T-cell (primary cell): ENCODE measurements at regions not wholly inside any gene's neighbourhood (a gene's known extent, or its start where the extent isn't known, plus 50 kb on each side); places are given as distances from the start of the nearest gene placed in this dataset.

Experiments used
- ATAC-seq, 4 experiments: fragments of 200-7000 bp in 3 of 4; fragments of 150-1000 bp in 1 of 4; cut with Tn5 transposase; replicated peaks in 1 of 4; 1 replicate in 3 of 4; 2 replicates in 1 of 4; pipeline ENCODE4 v1.10.0; 2021; ENCODE audit warnings: moderate library complexity in 3 of 4, mild to moderate bottlenecking in 2 of 4, moderate number of reproducible peaks in 1 of 4
- CTCF ChIA-PET, 2 donors: fragments of 300-600 bp; sonication (Branson Sonifier 250); formaldehyde crosslinking; loops; one replicate each; lab custom pipeline; 2022; ENCODE audit warnings: antibody characterized with exemption in 2 of 2; lab: Charles Lee
- POLR2A ChIA-PET, 2 donors: fragments of 300-600 bp; sonication (Branson Sonifier 250); formaldehyde crosslinking; loops; one replicate each; lab custom pipeline; 2022; ENCODE audit warnings: antibody characterized with exemption in 2 of 2; lab: Charles Lee
- DNase-seq, 35 experiments: peaks; one replicate each; pipeline versions ENCODE4 v3.0.0 to v3.0.0-alpha.2; 2013 to 2023
- H3K27ac ChIP-seq: one replicate; pipeline ENCODE4 v1.5.1; 2013; ENCODE audit warnings: low read length
- H3K27me3 ChIP-seq, 2 experiments: replicated peaks in 1 of 2; 1 replicate in 1 of 2; 2 replicates in 1 of 2; pipeline versions ENCODE4 v1.6.1 to v1.7.0; 2013; ENCODE audit warnings: low read length in 1 of 2, mixed read lengths in 1 of 2; ENCODE audit not compliant: control insufficient read depth in 2 of 2, insufficient read depth in 2 of 2; ENCODE audit errors: extremely low read depth in 1 of 2
- H3K36me3 ChIP-seq, 2 donors: 1 replicate in 1 of 2; 2 replicates in 1 of 2; pipeline versions ENCODE4 v1.6.1 to v1.7.0; 2013; ENCODE audit warnings: low read length in 1 of 2; ENCODE audit not compliant: control insufficient read depth in 2 of 2, insufficient read depth in 1 of 2; ENCODE audit errors: extremely low read depth in 1 of 2
- H3K4me1 ChIP-seq, 2 experiments: 1 replicate in 1 of 2; 2 replicates in 1 of 2; pipeline versions ENCODE4 v1.6.1 to v1.7.0; 2013; ENCODE audit warnings: low read length in 2 of 2, mixed read lengths in 1 of 2; ENCODE audit not compliant: insufficient read depth in 2 of 2, control insufficient read depth in 1 of 2; ENCODE audit errors: extremely low read depth in 1 of 2
- H3K4me3 ChIP-seq, 2 donors: 1 replicate in 1 of 2; 2 replicates in 1 of 2; pipeline versions ENCODE4 v1.5.1 to v1.7.0; 2013; ENCODE audit warnings: mild to moderate bottlenecking in 2 of 2, low read length in 1 of 2, moderate library complexity in 1 of 2; ENCODE audit not compliant: control insufficient read depth in 1 of 2; ENCODE audit errors: extremely low read depth in 1 of 2
- H3K9me3 ChIP-seq: 2 replicates; pipeline ENCODE4 v1.7.0; 2013
- H3K27ac Mint-ChIP-seq, 2 donors: one replicate each; pipeline ENCODE4 v1.8.0; 2020 to 2021; ENCODE audit warnings: mild to moderate bottlenecking in 2 of 2, mixed read lengths in 2 of 2
- H3K27me3 Mint-ChIP-seq, 2 donors: one replicate each; pipeline ENCODE4 v1.8.0; 2021 to 2022; ENCODE audit warnings: mixed read lengths in 2 of 2
- H3K36me3 Mint-ChIP-seq: one replicate; pipeline ENCODE4 v1.8.0; 2021; ENCODE audit warnings: mixed read lengths
- H3K4me1 Mint-ChIP-seq, 3 donors: one replicate each; pipeline ENCODE4 v1.8.0; 2020 to 2022; ENCODE audit warnings: mixed read lengths in 3 of 3, mild to moderate bottlenecking in 1 of 3
- H3K4me3 Mint-ChIP-seq, 3 donors: one replicate each; pipeline ENCODE4 v1.8.0; 2020 to 2022; ENCODE audit warnings: mild to moderate bottlenecking in 3 of 3, mixed read lengths in 3 of 3, moderate library complexity in 3 of 3
- H3K9me3 Mint-ChIP-seq, 3 donors: one replicate each; pipeline ENCODE4 v1.8.0; 2020 to 2022; ENCODE audit warnings: mixed read lengths in 3 of 3
- WGBS: methylation state at CpG from one replicate; pipeline ENCODE4 v1.1.5; 2013; ENCODE audit warnings: missing lambda C conversion rate; ENCODE audit not compliant: insufficient coverage; 5-methylcytosine and 5-hydroxymethylcytosine counted together

DNA sequence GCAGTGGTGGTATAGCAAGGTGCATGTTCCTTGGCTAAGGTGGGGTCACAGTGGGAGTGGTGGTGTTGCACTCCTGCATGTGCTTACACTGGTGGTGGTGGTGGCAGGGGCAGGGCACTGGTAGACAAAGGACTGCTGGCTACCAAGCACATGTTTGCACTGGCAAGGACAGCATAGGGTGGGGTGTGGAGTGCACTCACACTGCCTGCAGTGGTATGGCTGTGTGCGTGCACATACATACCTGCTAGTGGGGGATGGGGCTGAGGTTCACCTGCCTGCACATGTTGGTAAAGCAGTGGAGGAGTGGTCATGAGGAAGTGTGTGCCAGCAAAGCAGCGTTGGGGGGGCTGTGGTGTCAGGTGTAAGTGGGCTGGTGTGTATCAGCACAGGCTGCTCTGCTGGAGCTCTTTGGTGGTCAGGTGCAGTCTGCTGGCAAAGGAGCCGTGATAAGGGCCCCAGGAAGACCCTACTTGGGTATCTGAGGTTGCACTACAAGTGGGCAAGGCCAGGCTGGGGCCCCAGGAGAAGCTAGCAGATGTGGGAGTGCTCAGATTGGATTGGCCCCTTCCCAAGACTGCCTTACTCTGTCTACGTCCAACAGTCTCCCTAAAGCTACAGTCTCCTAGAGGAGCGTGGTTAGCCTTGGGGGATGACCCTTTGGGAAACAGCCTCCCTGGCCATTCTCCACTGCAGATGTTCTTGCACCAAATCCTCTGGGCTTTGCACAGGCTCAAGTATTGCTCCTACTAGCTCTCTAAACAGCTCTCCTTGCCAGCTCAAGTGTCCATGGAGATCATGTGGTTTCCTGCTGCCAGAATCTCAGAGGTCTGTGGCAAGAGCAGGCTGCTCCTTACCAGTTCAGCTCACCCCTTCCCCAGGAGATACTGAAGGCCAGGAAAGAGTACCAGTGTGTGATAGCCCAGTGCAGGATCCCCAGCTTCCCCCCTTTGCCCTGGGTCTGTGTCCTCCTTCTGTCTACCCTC lies 486.3 kb upstream of the PABPC4L start:
- ChIA-PET POLR2A (no interaction called here), CTCF (no interaction called here)
- H3K4me3 ChIP-seq = no peak overlapping the region
- Mint-ChIP-seq H3K27ac (no peak overlapping the region), H3K36me3 (no peaks in the 10 kb centered on the region), H3K4me1 (no peaks in the 10 kb centered on the region), H3K27me3 (no peaks in the 10 kb centered on the region), H3K4me3 (no peak overlapping the region), H3K9me3 (peaks cover 12 to 27% (median 19%) of the 10 kb centered on the region in 3 donors)
- H3K4me1 ChIP-seq = no peaks in the 10 kb centered on the region
- no peaks in the 10 kb centered on the region for H3K36me3 ChIP-seq
- no peak overlapping the region for H3K27ac ChIP-seq
- ATAC-seq = no peak
- DNase-seq = no peak
- WGBS = 66% methylated on average over 4 of the region's 5 CpGs
- no peaks in the 10 kb centered on the region for H3K9me3 ChIP-seq
- H3K27me3 ChIP-seq = no peaks in the 10 kb centered on the region

DNA sequence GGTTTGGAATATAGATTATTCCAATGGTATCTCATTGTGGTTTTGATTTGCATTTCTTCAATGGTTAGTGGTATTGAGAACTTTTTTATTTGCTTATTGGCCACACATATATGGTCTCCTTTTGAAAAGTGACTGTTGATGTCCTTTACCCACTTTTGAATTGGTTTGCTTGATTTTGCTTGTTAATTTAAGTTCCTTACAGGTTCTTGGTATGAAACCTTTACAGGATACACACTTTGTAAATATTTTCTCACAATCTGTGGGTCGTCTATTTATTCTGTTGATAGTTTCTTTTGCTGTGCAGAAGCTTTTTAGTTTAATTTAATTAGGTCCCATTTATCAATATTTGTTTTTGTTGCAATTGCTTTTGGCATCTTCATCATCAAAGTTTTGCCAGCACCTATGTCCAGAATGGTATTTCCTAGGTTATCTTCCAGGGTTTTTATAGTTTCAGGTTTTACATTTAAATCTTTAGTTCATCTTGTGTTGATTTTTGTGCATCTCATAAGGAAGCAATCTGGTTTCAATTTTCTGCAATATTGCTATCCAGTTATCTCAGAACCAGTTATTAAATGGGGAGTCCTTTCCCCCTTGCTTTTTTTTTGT lies 475.7 kb upstream of the PABPC4L start:
- Mint-ChIP-seq H3K4me3 (no peak overlapping the region), H3K36me3 (no peaks in the 10 kb centered on the region), H3K27me3 (no peaks in the 10 kb centered on the region), H3K4me1 (no peaks in the 10 kb centered on the region), H3K27ac (no peak overlapping the region), H3K9me3 (peaks cover 18 to 31% (median 26%) of the 10 kb centered on the region in 3 donors)
- DNase-seq (no peak), ATAC-seq (no peak)
- WGBS = no CpG with 5 or more reads among the region's 1 CpG
- CTCF ChIA-PET = interaction anchor here in 1 of 2 donors (0.6 kb wide), 1 partner anchor 112 kb away, joined by 3 read pairs; no protein-coding TSS in a partner anchor
- POLR2A ChIA-PET = interaction anchor here in 1 of 2 donors (0.7 kb wide), 1 partner anchor 10 kb away, joined by 3 read pairs; no protein-coding TSS in a partner anchor
- no peak overlapping the region for H3K27ac ChIP-seq
- no peaks in the 10 kb centered on the region for H3K9me3 ChIP-seq
- H3K36me3 ChIP-seq = no peaks in the 10 kb centered on the region
- no peaks in the 10 kb centered on the region for H3K4me1 ChIP-seq
- no peaks in the 10 kb centered on the region for H3K27me3 ChIP-seq
- no peak overlapping the region for H3K4me3 ChIP-seq

DNA sequence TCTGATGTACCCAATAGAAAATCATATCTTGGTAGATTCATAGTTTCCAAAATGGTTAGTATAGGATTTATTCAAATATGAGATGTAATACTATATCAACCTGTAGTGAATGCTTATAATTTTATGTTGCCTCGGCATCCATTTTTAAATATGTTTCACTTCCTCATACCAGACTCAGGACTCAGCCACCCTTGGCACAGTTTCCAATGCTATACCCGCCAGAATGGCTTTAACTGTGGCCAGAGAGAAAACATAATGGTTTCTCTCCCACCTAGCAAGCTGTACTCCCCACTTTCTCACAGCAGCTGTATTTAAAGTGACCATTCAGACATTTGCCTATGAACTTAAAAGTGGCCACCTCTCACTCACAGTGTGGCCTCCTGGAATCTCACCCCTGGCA lies 466.6 kb upstream of the PABPC4L start:
- H3K4me3 Mint-ChIP-seq = no peak overlapping the region
- H3K27ac ChIP-seq = no peak overlapping the region
- H3K27ac Mint-ChIP-seq = no peak overlapping the region
- WGBS = 83% methylated on average over 1 of the region's 2 CpGs
- H3K36me3 ChIP-seq = no peaks in the 10 kb centered on the region
- DNase-seq = no peak
- ChIA-PET CTCF (no interaction called here), POLR2A (no interaction called here)
- no peaks in the 10 kb centered on the region for H3K4me1 ChIP-seq
- no peak overlapping the region for H3K4me3 ChIP-seq
- no peaks in the 10 kb centered on the region for H3K36me3 Mint-ChIP-seq
- no peaks in the 10 kb centered on the region for H3K27me3 Mint-ChIP-seq
- H3K9me3 Mint-ChIP-seq = peaks cover 0 to 8% (median 3%) of the 10 kb centered on the region in 3 donors
- no peak for ATAC-seq
- no peaks in the 10 kb centered on the region for H3K9me3 ChIP-seq
- H3K4me1 Mint-ChIP-seq = no peaks in the 10 kb centered on the region
- H3K27me3 ChIP-seq = no peaks in the 10 kb centered on the region

DNA sequence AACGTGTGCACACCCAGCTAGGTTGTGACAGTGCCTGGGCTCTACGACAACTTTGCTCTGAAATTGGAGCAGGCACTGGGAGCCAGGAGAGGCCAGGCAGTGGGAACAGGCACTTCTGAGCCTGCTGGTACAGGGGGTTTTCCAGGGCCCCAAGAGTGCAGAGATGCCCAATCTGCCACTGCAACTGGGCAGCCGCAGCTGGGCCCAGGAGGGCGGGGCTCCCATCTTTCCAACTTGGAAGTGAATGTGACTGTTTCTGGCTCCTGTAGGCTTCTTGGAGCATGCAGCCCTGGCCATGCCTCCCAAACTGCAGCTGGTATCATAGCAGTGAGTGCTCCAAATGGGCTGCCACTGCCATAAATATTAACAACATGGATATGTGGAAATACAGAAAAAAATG lies 465.1 kb upstream of the PABPC4L start:
- no peaks in the 10 kb centered on the region for H3K9me3 ChIP-seq
- no peak overlapping the region for H3K4me3 ChIP-seq
- no peak overlapping the region for H3K27ac Mint-ChIP-seq
- H3K27ac ChIP-seq = no peak overlapping the region
- H3K4me1 ChIP-seq = no peaks in the 10 kb centered on the region
- ATAC-seq (no peak), DNase-seq (no peak)
- no peaks in the 10 kb centered on the region for H3K36me3 ChIP-seq
- no peaks in the 10 kb centered on the region for H3K27me3 Mint-ChIP-seq
- H3K4me1 Mint-ChIP-seq = no peaks in the 10 kb centered on the region
- CTCF ChIA-PET = no interaction called here
- H3K36me3 Mint-ChIP-seq = no peaks in the 10 kb centered on the region
- WGBS = 85% methylated on average over 3 of the region's 4 CpGs
- no peaks in the 10 kb centered on the region for H3K27me3 ChIP-seq
- POLR2A ChIA-PET = no interaction called here
- no peak overlapping the region for H3K4me3 Mint-ChIP-seq
- peaks cover 0 to 10% (median 3%) of the 10 kb centered on the region in 3 donors for H3K9me3 Mint-ChIP-seq

DNA sequence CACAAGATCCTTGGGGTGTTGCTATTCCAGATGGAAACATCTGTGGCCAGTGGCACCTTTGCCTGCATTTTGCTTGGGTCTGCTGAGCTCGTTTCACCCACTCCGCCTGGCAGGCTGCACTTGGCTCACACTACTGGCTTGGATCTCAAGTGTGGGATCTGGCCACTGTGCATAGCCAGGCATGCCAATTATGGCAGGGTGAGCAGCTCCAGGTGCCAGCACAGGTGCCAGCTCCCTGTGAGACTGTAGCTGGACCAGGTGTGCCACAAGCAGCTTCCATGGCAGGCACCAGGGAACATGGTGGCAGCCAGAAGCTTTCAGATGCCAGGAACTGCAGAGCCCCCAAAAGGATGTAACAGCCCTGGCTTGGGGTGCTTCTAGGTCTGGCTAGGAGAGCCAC lies 463.8 kb upstream of the PABPC4L start:
- no peak for DNase-seq
- WGBS = 71% methylated on average over 2 of the region's 2 CpGs
- Histone ChIP-seq H3K4me3 (no peak overlapping the region), H3K9me3 (no peaks in the 10 kb centered on the region), H3K4me1 (no peaks in the 10 kb centered on the region), H3K36me3 (no peaks in the 10 kb centered on the region), H3K27me3 (no peaks in the 10 kb centered on the region), H3K27ac (no peak overlapping the region)
- H3K27me3 Mint-ChIP-seq = no peaks in the 10 kb centered on the region
- H3K36me3 Mint-ChIP-seq = no peaks in the 10 kb centered on the region
- ATAC-seq = no peak
- no peak overlapping the region for H3K27ac Mint-ChIP-seq
- H3K4me1 Mint-ChIP-seq = no peaks in the 10 kb centered on the region
- H3K4me3 Mint-ChIP-seq = no peak overlapping the region
- POLR2A ChIA-PET = no interaction called here
- CTCF ChIA-PET = no interaction called here
- H3K9me3 Mint-ChIP-seq = peaks cover 0 to 15% (median 7%) of the 10 kb centered on the region in 3 donors

DNA sequence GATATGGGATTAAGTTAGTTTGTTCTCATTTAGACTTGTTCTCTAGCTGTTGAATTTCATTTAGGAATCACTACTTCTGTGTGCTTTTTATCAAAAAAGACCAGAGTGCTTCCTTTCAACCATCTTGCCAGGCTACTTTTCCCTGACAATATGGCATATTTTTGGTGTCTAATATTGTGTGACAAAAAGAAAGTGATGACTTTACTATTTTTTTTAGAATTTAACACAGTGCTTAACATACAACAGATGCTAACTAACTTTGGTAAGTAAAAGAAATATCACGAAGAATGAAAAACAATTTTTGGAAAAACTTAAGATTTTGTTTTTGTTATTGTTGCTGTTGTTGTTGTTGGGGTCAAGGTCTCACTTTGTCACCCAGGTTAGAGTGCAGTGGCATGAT lies 462.2 kb upstream of the PABPC4L start:
- Mint-ChIP-seq H3K9me3 (peaks cover 0 to 12% (median 8%) of the 10 kb centered on the region in 3 donors), H3K36me3 (no peaks in the 10 kb centered on the region), H3K4me3 (no peak overlapping the region), H3K4me1 (no peaks in the 10 kb centered on the region), H3K27ac (no peak overlapping the region), H3K27me3 (no peaks in the 10 kb centered on the region)
- CTCF ChIA-PET = no interaction called here
- Histone ChIP-seq H3K4me3 (no peak overlapping the region), H3K27ac (no peak overlapping the region), H3K36me3 (no peaks in the 10 kb centered on the region), H3K4me1 (no peaks in the 10 kb centered on the region), H3K9me3 (no peaks in the 10 kb centered on the region), H3K27me3 (no peaks in the 10 kb centered on the region)
- WGBS = no CpG with 5 or more reads among the region's 1 CpG
- DNase-seq (no peak), ATAC-seq (no peak)
- POLR2A ChIA-PET = no interaction called here
